ENCODE measurements at regions not wholly inside any gene's neighbourhood (a gene's known extent, or its start where the extent isn't known, plus 50 kb on each side); places are given as distances from the start of the nearest gene placed in this dataset.
"Not testable (repeated sequence)": the region's sequence is repeated elsewhere in the genome, so short reads cannot be mapped to it uniquely, and the experiment has no call there.

- no peak for DNase-seq (ENCODE audit: low spot score)
These were observed 419.1 kb upstream of the LCORL start for GRCh38 chr4:18440527-18441202.

- no peak for DNase-seq (ENCODE audit: low spot score)
These were observed 417.8 kb upstream of the LCORL start for GRCh38 chr4:18439311-18439710.

- no peak for DNase-seq (ENCODE audit: low spot score)
These were observed 414.2 kb upstream of the LCORL start for GRCh38 chr4:18435781-18436180.

- no peak for DNase-seq (ENCODE audit: low spot score)
These were observed 401.1 kb upstream of the LCORL start for GRCh38 chr4:18422685-18423084.

GRCh38 chr4:18421519-18421918 lies 400.0 kb upstream of the LCORL start:
- DNase-seq (ENCODE audit: low spot score) = no peak

GRCh38 chr4:18419780-18420179 lies 398.2 kb upstream of the LCORL start:
- DNase-seq (ENCODE audit: low spot score) = no peak

GRCh38 chr4:18418195-18418898 lies 396.8 kb upstream of the LCORL start:
- DNase-seq (ENCODE audit: low spot score) = not testable (repeated sequence)

- not testable (repeated sequence) for DNase-seq (ENCODE audit: low spot score)
These were observed 396.1 kb upstream of the LCORL start for GRCh38 chr4:18417651-18418050.

GRCh38 chr4:18406264-18406663 lies 384.7 kb upstream of the LCORL start:
- no peak for DNase-seq (ENCODE audit: low spot score)

GRCh38 chr4:18405054-18405453 lies 383.5 kb upstream of the LCORL start:
- no peak for DNase-seq (ENCODE audit: low spot score)

- DNase-seq (ENCODE audit: low spot score) = no peak
These were observed 383.1 kb upstream of the LCORL start for GRCh38 chr4:18404642-18405041.

GRCh38 chr4:18403327-18403726 lies 381.8 kb upstream of the LCORL start:
- no peak for DNase-seq (ENCODE audit: low spot score)

GRCh38 chr4:18401868-18402267 lies 380.3 kb upstream of the LCORL start:
- no peak for DNase-seq (ENCODE audit: low spot score)

GRCh38 chr4:18401425-18401824 lies 379.9 kb upstream of the LCORL start:
- DNase-seq (ENCODE audit: low spot score) = no peak

- no peak for DNase-seq (ENCODE audit: low spot score)
These were observed 377.1 kb upstream of the LCORL start for GRCh38 chr4:18398661-18399060.

GRCh38 chr4:18397681-18398390 lies 376.3 kb upstream of the LCORL start:
- DNase-seq (ENCODE audit: low spot score) = no peak

GRCh38 chr4:18394656-18395055 lies 373.1 kb upstream of the LCORL start:
- no peak for DNase-seq (ENCODE audit: low spot score)

- no peak for DNase-seq (ENCODE audit: low spot score)
These were observed 369.8 kb upstream of the LCORL start for GRCh38 chr4:18391354-18391728.

- DNase-seq (ENCODE audit: low spot score) = peak; percentile 42
These were observed 369.2 kb upstream of the LCORL start for GRCh38 chr4:18390655-18391353.

GRCh38 chr4:18389115-18389514 lies 367.6 kb upstream of the LCORL start:
- DNase-seq (ENCODE audit: low spot score) = no peak

- DNase-seq (ENCODE audit: low spot score) = no peak
These were observed 366.5 kb upstream of the LCORL start for GRCh38 chr4:18388039-18388438.

- no peak for DNase-seq (ENCODE audit: low spot score)
These were observed 359.6 kb upstream of the LCORL start for GRCh38 chr4:18381186-18381585.

GRCh38 chr4:18369561-18369960 lies 348.0 kb upstream of the LCORL start:
- DNase-seq (ENCODE audit: low spot score) = no peak
